Muscle of back (tissue), 3 donors: ENCODE measurements at regions not wholly inside any gene's neighbourhood (a gene's known extent, or its start where the extent isn't known, plus 50 kb on each side); places are given as distances from the start of the nearest gene placed in this dataset.
A peak's percentile ranks its signal among the peaks of the same experiment; 100 is the strongest.

Experiments used
- DNase-seq, 3 donors: peaks; one replicate each; pipeline versions ENCODE4 v3.0.0 to v3.0.0-alpha.2; 2013

DNA sequence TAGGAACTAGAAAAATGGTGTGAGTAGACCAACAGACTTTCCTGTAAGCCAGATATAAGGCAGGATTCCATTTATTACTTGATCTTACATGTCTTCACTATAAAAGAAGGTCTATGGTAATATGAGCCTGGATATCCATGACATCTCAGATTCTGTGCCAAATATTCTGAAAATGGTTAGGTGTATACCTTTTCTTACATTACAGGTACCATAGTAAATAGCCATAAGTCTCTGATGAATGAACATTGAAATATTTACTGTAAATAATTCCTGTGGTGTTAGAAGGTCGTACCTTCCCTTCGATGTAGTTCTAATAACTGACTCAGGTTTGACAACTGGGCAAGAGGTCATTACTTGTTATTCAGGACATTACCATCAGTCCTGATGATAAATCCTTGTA lies 657.9 kb downstream of the BRINP3 start:
- no peak for DNase-seq

DNA sequence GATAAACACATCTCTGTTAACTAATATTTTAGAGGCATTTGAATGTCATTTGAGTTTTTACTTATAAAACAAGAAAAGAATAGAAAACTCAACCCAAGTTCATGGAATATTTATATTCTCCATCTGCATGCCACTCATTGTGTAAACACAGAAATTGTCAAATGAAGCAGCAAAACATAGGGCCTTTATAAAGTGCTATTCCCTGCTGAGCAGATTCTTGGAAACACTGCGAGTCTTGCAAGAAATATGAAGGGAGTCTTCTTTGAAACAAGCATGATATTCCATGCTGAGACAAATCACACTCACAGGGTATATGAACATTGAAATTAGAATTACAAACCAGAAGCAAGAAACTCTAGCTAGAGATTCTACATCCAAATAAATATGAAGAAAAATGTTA lies 655.8 kb downstream of the BRINP3 start:
- peak in 1 of 3 donors; percentile 10 for DNase-seq

DNA sequence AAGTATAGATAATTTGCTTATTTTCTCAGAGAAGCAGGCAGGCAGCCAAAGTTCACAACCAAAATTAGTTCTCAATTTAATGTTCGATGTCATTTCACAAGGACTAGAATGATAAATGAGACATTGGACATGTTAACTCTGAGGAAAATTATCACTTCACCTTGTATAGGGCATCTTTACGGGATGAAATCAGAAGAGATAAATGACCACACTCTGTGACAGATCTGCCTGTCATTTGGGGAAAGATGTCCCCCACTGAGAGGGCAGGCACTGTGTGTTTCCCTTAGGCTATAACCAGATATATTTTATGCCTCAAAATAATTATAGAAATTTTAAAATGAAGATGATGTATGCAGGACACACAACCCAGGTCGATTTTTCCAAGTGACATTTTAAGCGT lies 642.9 kb downstream of the BRINP3 start:
- DNase-seq, result no peak

DNA sequence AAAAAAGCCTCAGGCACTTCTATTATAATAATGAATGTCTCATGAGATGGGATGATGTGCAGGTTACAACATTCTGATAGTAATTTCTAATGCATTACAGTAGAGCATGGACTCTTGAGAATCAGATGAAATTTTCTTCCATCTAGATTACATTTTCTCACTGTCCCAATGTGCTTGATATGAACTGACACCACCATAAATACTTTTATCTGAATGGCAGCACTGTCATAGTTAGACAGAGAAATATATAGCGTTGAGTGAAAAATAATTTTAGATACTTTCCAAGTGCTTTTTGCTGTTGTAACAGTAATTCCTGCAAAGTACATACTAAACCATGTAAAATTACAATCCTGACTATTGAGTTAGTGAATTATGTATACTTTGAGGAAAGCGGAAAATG lies 630.1 kb downstream of the BRINP3 start:
- DNase-seq, result no peak

DNA sequence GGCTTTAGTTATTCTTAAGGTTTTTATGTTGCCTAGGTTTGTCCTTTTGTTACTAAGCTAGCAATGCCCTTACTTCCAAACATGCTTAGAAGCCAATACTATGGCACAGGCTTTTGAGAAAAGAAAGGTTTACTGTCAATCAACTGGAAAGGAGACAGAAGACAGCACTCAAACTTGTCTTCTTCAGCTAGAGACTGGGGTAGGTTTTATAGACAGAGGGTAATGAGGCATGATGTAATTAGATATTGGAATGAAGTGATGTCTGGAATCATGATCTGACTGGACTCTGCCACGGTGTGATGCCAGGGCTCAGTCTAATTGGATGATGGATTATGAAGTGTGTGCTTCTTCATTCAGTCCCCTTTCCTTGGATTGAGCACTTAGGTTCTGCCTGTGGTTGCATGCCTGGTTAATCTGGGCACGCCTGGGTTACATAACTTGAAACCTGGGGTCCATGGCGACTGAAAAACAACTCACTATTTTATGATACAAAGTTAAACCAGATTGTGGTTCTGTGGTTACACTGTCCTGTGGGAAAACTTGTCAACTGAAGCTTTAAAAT lies 625.8 kb downstream of the BRINP3 start:
- no peak for DNase-seq

DNA sequence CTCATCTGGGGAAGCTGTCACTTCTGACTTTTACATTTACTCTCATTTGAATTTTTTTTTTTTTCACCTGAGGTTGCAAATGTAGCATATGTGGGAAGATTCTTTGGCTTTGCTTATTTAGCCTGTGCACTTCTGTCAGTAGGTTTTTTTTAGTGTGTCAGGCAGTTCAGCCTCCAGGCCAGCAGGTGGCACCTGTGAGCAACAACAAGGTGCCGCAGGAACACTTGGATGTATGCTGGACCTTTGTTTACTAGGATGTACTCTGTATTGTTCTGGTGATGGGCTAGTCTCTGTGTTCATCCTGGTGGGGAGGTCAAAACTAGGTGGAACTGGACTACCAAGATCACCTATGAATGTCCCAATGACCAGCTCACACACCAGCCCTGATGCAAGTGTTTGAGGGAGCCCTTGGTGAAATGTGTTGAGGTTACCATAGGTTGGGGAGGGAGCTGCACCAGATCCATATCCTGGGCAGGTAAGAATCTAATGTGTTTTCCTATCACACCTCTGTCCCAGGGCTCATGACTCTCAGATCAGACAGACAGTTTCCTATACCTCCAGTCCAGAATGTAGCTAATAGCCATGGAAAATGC lies 618.2 kb downstream of the BRINP3 start:
- no peak for DNase-seq

DNA sequence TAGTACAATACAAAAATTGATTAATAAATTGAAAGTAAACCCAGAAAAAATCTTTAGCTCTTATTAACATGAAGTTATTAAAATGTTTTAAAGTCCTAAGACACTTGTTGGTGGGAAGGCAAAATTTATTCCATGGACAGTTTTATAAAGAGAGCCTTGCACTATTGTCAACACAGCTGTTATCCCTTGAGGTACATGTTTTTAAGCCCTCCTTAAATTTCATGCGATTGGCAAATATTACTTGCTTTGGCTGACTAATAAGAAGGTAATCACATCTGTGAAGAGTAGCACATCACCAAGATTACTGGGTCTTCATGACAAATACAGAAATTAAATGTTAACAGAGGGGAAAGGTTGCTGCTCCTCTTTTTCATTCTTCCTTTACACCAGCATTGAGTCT lies 611.1 kb downstream of the BRINP3 start:
- peak; percentile 27 to 64 (median 32) for DNase-seq

DNA sequence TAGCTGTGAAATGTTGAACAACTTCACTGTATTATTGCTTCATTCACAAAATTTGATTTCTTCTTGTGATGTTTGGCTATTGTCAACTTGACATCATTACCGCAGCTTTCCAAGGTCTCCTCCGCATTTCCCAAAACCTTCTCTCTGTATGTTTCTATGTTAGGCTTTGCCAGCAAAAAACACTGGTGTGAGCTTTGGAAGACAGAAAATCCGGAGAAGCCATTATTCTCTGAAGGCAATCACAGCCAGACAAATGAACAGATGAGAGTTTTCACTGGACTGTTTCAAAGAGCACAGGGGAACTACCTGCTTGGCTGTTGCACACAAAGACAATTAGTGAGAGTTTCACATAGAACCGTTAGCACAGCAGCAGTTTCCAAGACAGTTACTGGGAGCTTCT lies 609.6 kb downstream of the BRINP3 start:
- DNase-seq, result peak; percentile 21 to 62 (median 42)

DNA sequence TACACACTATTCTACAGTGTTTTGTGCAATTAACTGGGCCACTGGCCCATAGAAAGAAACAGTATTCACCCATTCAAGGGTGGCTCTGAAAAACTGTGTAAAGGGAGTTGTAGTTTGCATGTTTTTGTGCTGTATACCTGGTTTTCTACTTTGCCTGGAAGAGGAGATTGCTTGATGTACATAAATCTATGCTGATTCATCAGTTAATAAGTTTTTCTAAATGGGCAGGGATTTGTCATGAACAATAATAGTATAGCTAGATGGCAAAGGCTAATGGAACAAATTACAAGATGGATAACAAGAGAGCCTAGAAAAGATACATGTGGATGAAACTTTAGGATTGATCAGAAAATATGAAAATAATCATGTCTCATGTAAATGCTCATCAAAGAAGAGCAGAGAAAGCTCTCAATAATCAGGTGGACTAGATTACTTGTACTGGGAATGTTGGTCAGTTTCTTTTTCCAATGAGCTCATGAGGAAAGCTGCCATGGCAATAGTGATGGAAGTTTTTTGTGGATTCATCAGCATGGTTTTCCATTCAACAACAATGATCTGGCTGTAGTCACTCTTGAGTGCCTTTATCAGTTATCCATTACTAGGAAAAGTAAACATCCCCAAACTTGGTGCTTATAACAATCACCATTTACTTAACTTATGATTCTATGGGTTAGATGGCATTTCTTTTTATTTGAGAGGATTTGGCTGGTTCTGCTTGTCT lies 602.8 kb downstream of the BRINP3 start:
- DNase-seq, result no peak

DNA sequence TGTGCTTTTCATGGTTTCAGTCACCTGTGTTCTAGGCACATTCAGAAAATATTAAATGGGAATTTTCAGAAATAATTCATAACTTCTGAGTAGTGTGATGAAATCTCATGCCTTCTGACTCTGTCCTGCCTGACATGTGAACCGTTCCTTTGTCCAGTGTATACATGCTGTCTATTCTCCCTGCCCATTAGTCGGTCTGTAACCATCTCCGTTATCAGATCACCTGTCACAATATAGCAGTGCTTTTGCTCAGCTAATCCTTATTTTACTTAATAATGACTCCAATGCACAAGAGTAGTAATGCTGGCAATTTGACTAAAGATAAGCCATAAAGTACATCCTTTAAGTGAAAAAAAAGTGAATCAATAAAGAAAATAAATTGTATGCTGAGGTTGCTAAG lies 597.5 kb downstream of the BRINP3 start:
- no peak for DNase-seq

DNA sequence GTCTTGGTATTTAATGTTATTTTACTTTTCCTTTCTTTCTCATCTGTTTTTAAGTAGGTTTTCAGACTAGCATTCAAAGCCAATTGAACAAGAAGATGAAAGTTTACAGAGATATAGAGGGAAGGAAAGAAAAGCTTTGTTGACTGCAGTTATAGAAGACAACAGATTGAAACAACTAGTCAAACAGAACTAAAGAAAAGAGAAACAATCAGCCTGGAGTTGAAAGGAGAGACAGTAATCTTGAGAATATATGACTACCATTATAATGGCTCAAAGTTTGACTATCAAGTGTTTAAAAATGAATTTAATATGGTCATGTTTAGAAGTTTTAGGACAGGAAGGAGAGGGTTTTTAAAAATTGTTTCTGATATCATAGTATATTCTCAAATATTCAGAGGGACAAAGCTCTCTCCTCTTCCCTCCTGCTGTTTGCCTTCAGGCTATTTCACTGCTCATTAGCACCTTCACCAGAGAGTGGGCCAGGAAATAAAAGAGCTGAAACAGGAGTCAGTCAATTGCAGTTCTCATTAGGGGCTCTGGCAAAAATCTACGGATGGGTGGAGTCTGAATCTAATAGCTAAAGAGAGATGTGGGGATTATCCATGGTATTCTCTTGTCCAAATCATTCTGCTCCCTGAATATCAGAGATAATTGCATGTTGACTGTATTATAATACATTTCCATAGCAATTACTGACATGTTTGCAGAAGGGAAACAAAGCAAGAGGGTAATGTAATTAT lies 577.8 kb downstream of the BRINP3 start:
- no peak for DNase-seq

DNA sequence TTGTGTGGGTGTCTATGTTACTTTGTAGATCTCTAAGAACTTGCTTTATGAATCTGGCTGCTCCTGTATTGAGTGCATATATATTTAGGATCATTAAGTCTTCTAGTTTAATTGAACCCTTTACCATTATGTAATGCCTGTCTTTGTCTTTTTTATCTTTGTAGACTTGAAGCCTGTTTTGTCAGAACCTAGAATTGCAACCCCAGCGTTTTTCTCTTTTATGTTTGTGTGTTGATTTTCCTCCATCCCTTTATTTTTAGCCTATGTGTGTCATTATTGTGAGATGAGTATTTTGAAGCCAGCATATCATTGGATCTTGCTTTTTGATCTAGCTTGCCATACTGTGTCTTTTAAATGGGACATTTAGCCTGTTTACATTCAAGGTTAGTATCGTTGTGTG lies 573.2 kb downstream of the BRINP3 start:
- DNase-seq, result no peak

DNA sequence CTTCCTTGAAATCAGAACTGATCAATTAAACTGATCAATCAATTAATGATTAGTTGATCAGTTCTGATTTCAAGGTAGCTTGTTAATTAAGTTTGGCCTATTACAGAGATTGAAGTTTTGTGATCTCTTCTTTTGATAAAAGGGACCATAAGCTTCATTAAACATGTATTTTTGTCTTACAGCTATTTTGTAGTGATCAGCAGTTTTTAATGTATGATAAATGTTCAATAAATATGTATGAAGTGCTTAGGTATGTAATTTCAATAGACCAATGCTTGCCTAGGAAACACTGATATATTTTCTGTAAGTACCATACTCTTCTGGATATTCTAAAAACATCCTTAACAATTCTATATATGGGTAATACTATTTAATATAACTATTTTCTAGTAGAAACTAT lies 569.6 kb downstream of the BRINP3 start:
- DNase-seq, result no peak

DNA sequence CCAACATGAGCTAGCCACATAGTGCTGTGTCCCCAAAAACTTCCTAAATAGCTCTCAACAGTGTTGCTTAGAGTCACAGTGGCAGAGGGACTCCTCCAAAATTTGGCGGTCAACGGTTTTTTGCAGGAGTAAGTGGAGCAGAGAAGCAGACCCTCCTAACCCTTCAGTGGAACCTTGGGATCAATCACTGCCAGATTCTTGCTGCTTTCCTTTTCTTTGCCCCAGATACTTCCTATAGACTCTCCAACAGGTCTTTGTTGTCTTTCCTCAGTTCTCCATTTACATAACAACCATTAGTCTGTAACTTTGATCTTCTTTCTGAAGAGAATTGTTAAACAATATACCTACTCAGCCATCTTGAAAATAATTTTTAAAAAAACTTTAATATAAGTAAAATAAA lies 556.1 kb downstream of the BRINP3 start:
- DNase-seq, result no peak

DNA sequence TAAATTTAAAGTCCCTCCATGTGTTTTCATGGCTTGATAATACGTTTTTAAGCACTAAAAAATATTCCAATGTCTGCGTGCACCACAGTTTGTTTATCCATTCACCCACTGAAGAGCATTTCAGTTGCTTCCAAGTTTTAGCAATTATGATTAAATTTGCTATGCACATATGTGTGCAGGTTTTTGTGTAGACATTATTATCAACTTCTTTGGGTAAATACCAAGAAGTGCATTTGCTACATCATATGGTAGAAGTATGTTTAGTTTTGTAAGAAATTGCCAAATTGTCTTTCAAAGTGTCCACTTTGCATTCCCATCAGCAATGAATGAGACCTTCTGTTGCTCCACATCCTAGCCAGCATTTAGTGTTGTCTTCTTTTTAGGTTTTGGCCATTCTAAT lies 550.0 kb downstream of the BRINP3 start:
- DNase-seq, result no peak

DNA sequence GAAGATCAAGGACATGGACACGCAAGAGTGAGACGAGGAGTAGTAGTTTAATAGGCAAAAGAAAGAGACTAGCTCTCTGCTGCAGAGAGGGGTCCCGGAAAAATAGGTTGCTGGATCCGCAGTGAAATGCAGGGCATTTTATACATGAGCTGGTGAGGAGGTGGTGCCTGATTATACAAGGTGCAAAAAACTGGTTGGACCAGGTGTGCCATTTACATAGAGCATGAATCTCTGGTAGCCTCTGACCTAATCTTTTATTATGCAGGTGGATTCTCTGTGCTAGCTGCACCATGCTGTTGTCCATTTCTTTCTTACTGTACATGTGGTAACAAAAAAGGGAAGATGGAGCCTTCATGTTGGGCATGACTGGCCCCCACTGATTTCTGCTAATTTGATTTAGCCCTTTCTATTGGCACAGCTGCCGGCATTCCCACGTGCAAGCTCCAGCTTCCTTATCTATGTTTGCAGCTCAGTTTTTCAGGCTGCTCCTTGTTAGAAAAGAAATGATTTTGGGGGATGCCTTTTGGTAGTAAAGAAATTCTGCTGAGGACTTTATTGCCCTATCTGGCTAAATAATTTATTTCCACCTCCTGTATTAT lies 548.1 kb downstream of the BRINP3 start:
- no peak for DNase-seq

DNA sequence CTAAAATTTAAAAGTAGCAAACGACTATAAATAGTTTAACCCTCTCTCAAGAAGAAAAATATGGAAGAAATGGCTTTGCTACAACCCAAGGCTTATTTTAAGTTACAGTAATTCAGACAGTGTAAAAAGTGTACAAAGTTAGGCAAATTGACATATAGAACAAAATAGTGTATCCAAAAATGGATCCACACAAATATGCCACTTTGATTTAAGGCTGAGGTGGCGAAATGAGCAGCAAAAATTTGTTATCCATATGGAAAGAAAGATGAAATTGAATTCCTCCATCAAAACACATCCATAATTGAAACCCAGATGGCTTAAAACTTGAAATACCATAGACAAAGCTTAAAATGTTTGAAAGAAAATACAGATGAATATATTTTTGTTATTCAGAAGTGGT lies 540.8 kb downstream of the BRINP3 start:
- DNase-seq, result no peak

DNA sequence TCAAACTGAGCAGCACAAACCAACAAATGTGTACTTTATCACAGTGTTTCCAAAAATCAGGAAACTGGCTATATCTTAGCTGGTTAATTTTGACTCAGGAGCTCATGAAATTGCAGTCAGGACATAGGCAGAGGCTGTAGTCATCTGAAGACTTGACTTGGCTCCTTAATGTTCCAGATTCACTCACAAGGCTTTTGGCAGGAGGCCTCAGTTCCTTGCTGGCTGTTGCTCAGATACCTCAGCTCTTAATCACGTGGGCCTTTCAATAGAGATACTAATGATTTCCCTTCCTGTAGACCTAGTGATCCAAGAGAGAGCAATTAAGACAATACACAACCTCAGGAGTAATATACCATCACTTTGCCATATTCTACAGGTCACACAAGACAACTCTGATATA lies 537.7 kb downstream of the BRINP3 start:
- peak; percentile 19 to 23 (median 20) for DNase-seq

DNA sequence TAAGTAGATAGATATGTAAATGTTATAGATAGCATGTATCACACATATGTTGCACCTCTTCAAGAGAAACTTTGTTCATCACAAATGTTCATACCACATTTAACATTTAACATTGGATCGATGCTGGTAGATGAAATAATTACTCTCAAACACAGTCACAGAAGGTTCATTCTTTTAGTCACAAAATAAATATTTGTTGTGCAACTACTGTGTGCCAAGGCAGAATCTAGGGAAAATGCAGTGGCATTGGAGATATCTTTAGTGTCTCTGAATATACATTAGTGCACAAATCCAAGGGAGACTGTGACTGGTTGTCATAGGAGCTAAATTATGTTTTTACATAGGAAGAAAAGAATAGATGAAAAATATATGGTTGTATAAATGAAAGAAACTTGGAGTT lies 535.7 kb downstream of the BRINP3 start:
- no peak for DNase-seq

DNA sequence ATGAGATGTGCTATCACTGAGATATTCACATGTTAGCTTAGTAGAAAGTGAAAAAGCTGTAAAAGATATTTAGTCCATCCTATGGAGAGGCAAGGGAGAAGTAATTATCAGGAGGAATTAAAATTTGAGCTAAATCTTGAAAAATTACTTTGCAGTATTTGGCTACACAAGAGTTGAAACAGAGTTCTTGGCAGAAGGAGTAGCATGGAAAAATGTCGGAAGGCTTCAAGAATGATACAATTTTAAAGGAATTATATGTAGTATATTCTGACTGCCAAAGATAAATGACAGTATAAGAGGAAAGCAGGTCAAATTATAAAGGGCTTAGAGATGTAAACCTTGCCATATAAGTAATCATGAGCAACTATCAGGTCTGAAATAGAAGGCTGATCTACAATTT lies 518.9 kb downstream of the BRINP3 start:
- DNase-seq, result peak; percentile 14 to 66 (median 35)

DNA sequence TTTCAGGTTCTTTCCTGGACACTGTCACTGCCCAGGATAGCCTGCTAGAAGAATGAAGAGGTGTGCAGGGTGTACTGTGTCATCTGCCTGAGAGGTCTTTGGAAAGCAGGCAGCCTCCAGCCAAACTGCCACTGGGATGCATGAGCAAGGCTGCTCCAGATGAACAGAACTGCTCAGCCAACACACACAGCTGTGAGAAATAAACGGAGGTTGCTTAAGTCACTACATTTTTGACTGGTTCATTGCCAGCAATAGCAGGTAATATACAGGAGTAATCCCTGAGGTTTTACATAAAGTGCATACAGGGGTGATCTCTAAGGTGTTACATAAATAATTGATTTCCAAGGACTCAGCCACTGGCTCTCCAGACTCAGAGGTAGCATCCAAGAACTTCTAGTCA lies 516.9 kb downstream of the BRINP3 start:
- peak; percentile 9 to 64 (median 25) for DNase-seq

DNA sequence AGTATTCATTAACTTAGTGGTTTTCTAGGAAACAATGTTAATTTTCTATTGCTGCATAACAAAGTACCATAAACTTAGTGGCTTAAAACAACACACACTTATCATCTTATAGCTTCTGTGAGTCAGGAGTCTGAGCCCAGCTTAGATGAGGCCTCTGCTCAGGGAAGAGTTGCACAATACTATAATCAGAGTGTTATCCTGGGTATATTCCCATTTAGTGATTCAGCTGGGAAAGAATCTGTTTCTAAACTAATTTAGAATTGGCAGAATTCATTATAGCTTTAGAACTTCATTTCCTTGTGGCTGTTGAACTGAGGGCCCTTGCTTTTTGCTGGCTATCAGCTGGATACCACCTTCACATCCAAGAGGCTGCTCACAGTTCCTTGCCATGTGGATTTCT lies 515.5 kb downstream of the BRINP3 start:
- DNase-seq, result peak; percentile 27 to 63 (median 59)
